DMS 273 (cell line): ENCODE measurements at regions not wholly inside any gene's neighbourhood (a gene's known extent, or its start where the extent isn't known, plus 50 kb on each side); places are given as distances from the start of the nearest gene placed in this dataset.
"Not testable (repeated sequence)": the region's sequence is repeated elsewhere in the genome, so short reads cannot be mapped to it uniquely, and the experiment has no call there.

Experiments
- DNase-seq: peaks from one replicate; lab custom pipeline; 2025; ENCODE audit not compliant: unreplicated experiment; lab: John Stamatoyannopoulos, UW

GRCh38 chr6:158886346-158886977 lies 67.3 kb upstream of the EZR start:
- not testable (repeated sequence) for DNase-seq

GRCh38 chr6:158881884-158882283 lies 62.7 kb upstream of the EZR start:
- DNase-seq: not testable (repeated sequence)

GRCh38 chr6:158881276-158881675 lies 62.1 kb upstream of the EZR start:
- not testable (repeated sequence) for DNase-seq

DNA sequence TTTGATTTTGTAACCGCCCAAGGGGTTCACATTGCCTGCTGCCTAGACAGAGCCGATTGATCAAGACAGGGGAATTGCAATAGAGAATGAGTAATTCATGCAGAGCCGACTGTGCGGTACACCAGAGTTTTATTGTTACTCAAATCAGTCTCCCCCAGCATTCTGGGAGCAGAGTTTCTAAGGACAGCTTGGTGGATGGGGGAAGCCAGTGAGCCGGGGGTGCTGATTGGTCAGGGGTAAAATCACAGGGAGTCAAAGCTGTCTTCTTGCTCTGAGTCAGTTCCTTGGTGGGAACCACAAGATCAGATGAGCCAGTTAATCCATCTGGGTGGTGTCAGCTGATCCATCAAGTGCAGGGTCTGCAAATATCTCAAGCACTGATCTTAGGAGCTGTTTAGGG lies 60.0 kb upstream of the EZR start:
- DNase-seq: no peak

- DNase-seq: no peak
Measured at GRCh38 chr6:158877716-158878115, 58.5 kb upstream of the EZR start.

DNA sequence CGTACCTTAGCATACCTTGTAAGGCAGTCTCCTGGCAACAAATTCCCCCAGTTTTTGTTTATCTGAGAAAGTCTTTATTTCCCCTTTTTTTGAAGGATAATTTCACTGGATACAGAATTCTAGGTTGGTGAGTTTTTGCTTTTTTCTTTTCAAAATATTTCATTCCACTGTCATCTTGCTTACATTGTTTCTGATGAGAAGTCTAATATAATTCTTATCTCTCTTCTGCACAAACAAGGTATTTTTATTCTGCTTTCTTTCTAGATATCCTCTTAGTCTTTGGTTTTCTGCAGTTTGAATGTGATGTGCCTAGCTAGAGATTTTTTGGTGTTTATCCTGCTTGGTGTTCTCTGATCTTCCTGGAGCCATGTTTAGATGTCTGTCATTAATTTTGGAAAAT lies 57.7 kb upstream of the EZR start:
- DNase-seq: no peak

- DNase-seq: no peak
Measured at GRCh38 chr6:158870649-158870957, 51.4 kb upstream of the EZR start.

GRCh38 chr6:158869826-158870648 lies 50.9 kb upstream of the EZR start:
- no peak for DNase-seq

GRCh38 chr6:158868890-158869825 lies 50.0 kb upstream of the EZR start:
- DNase-seq: peak; percentile 99
